ENCODE measurements at regions not wholly inside any gene's neighbourhood (a gene's known extent, or its start where the extent isn't known, plus 50 kb on each side); places are given as distances from the start of the nearest gene placed in this dataset.

DNA sequence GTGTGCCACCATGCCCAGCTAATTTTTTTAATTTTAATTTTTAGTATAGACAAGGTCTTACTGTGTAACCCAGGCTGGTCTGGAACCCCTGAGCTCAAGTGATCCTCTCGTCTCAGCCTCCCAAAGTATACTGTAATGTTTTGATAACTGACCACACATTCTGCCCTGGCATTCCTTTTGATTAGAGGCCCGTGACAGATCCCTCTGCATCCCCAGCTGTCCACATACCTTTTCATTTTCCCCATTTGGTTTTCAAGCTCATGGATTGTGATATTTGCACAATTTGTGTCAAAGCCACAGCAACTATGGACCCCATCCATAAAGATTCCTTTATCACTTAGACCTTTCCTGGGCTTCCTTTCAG lies 116.8 kb upstream of the ATP1A1 start:
- no peak for TF ChIP-seq EZH2 (IDR thresholded peaks at IDR 0.05; ENCODE audit: insufficient read depth, low read length)
- TF ChIP-seq, protein P1, sequence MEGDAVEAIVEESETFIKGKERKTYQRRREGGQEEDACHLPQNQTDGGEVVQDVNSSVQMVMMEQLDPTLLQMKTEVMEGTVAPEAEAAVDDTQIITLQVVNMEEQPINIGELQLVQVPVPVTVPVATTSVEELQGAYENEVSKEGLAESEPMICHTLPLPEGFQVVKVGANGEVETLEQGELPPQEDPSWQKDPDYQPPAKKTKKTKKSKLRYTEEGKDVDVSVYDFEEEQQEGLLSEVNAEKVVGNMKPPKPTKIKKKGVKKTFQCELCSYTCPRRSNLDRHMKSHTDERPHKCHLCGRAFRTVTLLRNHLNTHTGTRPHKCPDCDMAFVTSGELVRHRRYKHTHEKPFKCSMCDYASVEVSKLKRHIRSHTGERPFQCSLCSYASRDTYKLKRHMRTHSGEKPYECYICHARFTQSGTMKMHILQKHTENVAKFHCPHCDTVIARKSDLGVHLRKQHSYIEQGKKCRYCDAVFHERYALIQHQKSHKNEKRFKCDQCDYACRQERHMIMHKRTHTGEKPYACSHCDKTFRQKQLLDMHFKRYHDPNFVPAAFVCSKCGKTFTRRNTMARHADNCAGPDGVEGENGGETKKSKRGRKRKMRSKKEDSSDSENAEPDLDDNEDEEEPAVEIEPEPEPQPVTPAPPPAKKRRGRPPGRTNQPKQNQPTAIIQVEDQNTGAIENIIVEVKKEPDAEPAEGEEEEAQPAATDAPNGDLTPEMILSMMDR (IDR thresholded peaks at IDR 0.05; ENCODE audit: insufficient read depth, low read depth, low read length), result no peak
